A172 (cell line): ENCODE measurements at regions not wholly inside any gene's neighbourhood (a gene's known extent, or its start where the extent isn't known, plus 50 kb on each side); places are given as distances from the start of the nearest gene placed in this dataset.
A peak's percentile ranks its signal among the peaks of the same experiment; 100 is the strongest.

ENCODE experiments used
- DNase-seq: peaks from one replicate; pipeline ENCODE4 v3.0.0-alpha.2; 2015; ENCODE audit warnings: low spot score

- no peak for DNase-seq
Observed at GRCh38 chr3:68057637-68058320, 403.4 kb upstream of the SUCLG2 start.

- DNase-seq, result no peak
Observed at GRCh38 chr3:68056556-68056955, 402.1 kb upstream of the SUCLG2 start.

- DNase-seq, result no peak
Observed at GRCh38 chr3:68055215-68055614, 400.8 kb upstream of the SUCLG2 start.

- no peak for DNase-seq
Observed at GRCh38 chr3:68049776-68050175, 395.4 kb upstream of the SUCLG2 start.

GRCh38 chr3:68045976-68046375, 391.6 kb upstream of the SUCLG2 start:
- DNase-seq, result no peak

- DNase-seq, result no peak
Observed at GRCh38 chr3:68033867-68034266, 379.5 kb upstream of the SUCLG2 start.

GRCh38 chr3:68032209-68032608, 377.8 kb upstream of the SUCLG2 start:
- DNase-seq, result no peak

GRCh38 chr3:68025189-68025588, 370.8 kb upstream of the SUCLG2 start:
- no peak for DNase-seq

- no peak for DNase-seq
Observed at GRCh38 chr3:68019876-68020275, 365.5 kb upstream of the SUCLG2 start.

GRCh38 chr3:68018275-68018674, 363.9 kb upstream of the SUCLG2 start:
- no peak for DNase-seq

GRCh38 chr3:68017069-68017468, 362.7 kb upstream of the SUCLG2 start:
- DNase-seq, result no peak

GRCh38 chr3:68009900-68010299, 355.5 kb upstream of the SUCLG2 start:
- DNase-seq, result no peak

- no peak for DNase-seq
Observed at GRCh38 chr3:68007621-68008226, 353.3 kb upstream of the SUCLG2 start.

GRCh38 chr3:68006646-68007045, 352.2 kb upstream of the SUCLG2 start:
- DNase-seq, result no peak

- no peak for DNase-seq
Observed at GRCh38 chr3:68004091-68004490, 349.7 kb upstream of the SUCLG2 start.

GRCh38 chr3:67998281-67998680, 343.9 kb upstream of the SUCLG2 start:
- DNase-seq, result no peak

GRCh38 chr3:67995206-67995605, 340.8 kb upstream of the SUCLG2 start:
- DNase-seq, result no peak

- DNase-seq, result no peak
Observed at GRCh38 chr3:67986706-67987105, 332.3 kb upstream of the SUCLG2 start.

- no peak for DNase-seq
Observed at GRCh38 chr3:67983166-67983565, 328.8 kb upstream of the SUCLG2 start.

- DNase-seq, result no peak
Observed at GRCh38 chr3:67981077-67981476, 326.7 kb upstream of the SUCLG2 start.

GRCh38 chr3:67979342-67979741, 324.9 kb upstream of the SUCLG2 start:
- DNase-seq, result no peak

GRCh38 chr3:67977762-67978161, 323.4 kb upstream of the SUCLG2 start:
- no peak for DNase-seq

GRCh38 chr3:67976663-67977062, 322.3 kb upstream of the SUCLG2 start:
- peak; percentile 26 for DNase-seq

- DNase-seq, result no peak
Observed at GRCh38 chr3:67964596-67964995, 310.2 kb upstream of the SUCLG2 start.
